Gastrocnemius medialis (tissue), 4 donors: ENCODE measurements at regions not wholly inside any gene's neighbourhood (a gene's known extent, or its start where the extent isn't known, plus 50 kb on each side); places are given as distances from the start of the nearest gene placed in this dataset.
"Not testable (repeated sequence)": the region's sequence is repeated elsewhere in the genome, so short reads cannot be mapped to it uniquely, and the experiment has no call there.

Source experiments
- ATAC-seq, 2 donors: fragments of 150-250 bp; one replicate each; pipeline ENCODE4 v1.9.1; 2016
- DNase-seq, 2 donors: peaks; one replicate each; pipeline ENCODE4 v3.0.0-alpha.2; 2019
- H3K27ac ChIP-seq, 4 donors: fragments of 200-600 bp; sonication (generic); 1 replicate in 1 of 4; 2 replicates in 3 of 4; pipeline ENCODE4 v1.5.1; 2016 to 2018; ENCODE audit warnings: mild to moderate bottlenecking in 2 of 4, moderate library complexity in 1 of 4
- H3K27me3 ChIP-seq, 3 donors: fragments of 200-600 bp; sonication (generic) in 2 of 3; 1 replicate in 1 of 3; 2 replicates in 2 of 3; pipeline versions ENCODE4 v1.5.1 to v1.6.0; 2016 to 2019; ENCODE audit warnings: mild to moderate bottlenecking in 1 of 3, moderate library complexity in 1 of 3
- H3K36me3 ChIP-seq, 2 donors: fragments of 200-600 bp; sonication (generic) in 1 of 2; one replicate each; pipeline ENCODE4 v1.5.1; 2017 to 2018
- H3K4me1 ChIP-seq, 2 donors: fragments of 200-600 bp; sonication (generic) in 1 of 2; one replicate each; pipeline ENCODE4 v1.5.1; 2016 to 2017; ENCODE audit warnings: mild to moderate bottlenecking in 2 of 2
- H3K4me3 ChIP-seq, 4 donors: fragments of 200-600 bp; sonication (generic) in 3 of 4; 1 replicate in 1 of 4; 2 replicates in 3 of 4; pipeline ENCODE4 v1.5.1; 2016 to 2019; ENCODE audit warnings: mild to moderate bottlenecking in 2 of 4
- H3K9me3 ChIP-seq, 3 donors: fragments of 200-600 bp; sonication (generic) in 2 of 3; 1 replicate in 1 of 3; 2 replicates in 2 of 3; pipeline ENCODE4 v1.5.1; 2016 to 2019
- CTCF ChIP-seq, 5 experiments: fragments of 450-650 bp in 3 of 5; fragments of 200-600 bp in 2 of 5; sonication (generic) in 2 of 5; IDR thresholded peaks in 4 of 5; conservative IDR thresholded peaks in 1 of 5; 1 replicate in 4 of 5; 2 replicates in 1 of 5; pipeline ENCODE4 v1.5.1; 2016 to 2019; ENCODE audit warnings: antibody characterized with exemption in 5 of 5, mild to moderate bottlenecking in 3 of 5, moderate library complexity in 3 of 5
- POLR2A ChIP-seq, 2 donors: fragments of 450-650 bp; IDR thresholded peaks; one replicate each; pipeline ENCODE4 v1.6.1; 2017; ENCODE audit warnings: antibody characterized with exemption in 2 of 2, mild to moderate bottlenecking in 2 of 2, moderate library complexity in 2 of 2
- in situ Hi-C, 4 donors: fragments of 200-750 bp; cut with MboI; loops; one replicate each; pipeline versions ENCODE4 v1.15.0 to v1.8.0; 2017; ENCODE audit warnings: low sequenced_read_pairs in 4 of 4
- intact Hi-C: fragments of 100-400 bp; cut with DNase I; formaldehyde crosslinking; loops from one replicate; pipeline ENCODE4 v1.15.1; 2023; ENCODE audit warnings: low total_unique reads

- intact Hi-C loops (no loop called here), in situ Hi-C loops (no loop called here)
- Histone ChIP-seq H3K4me3 (no peak overlapping the region), H3K27me3 (no peaks in the 10 kb centered on the region), H3K27ac (no peak overlapping the region), H3K9me3 (no peaks in the 10 kb centered on the region), H3K36me3 (no peaks in the 10 kb centered on the region), H3K4me1 (no peaks in the 10 kb centered on the region)
- no peak for DNase-seq
- no peak for ATAC-seq
- no peak for TF ChIP-seq POLR2A (IDR thresholded peaks at IDR 0.05)
- TF ChIP-seq CTCF (IDR thresholded peaks at IDR 0.05 in 4 of 5, conservative IDR thresholded peaks at IDR 0.05 in 1 of 5) = no peak
These were observed 1771.1 kb downstream of the OLFM4 start for GRCh38 chr13:54799621-54800226.

GRCh38 chr13:54802226-54802625 is 1773.6 kb downstream of the OLFM4 start:
- Histone ChIP-seq H3K36me3 (no peaks in the 10 kb centered on the region), H3K4me3 (no peak overlapping the region), H3K4me1 (no peaks in the 10 kb centered on the region), H3K9me3 (no peaks in the 10 kb centered on the region), H3K27ac (no peak overlapping the region), H3K27me3 (no peaks in the 10 kb centered on the region)
- TF ChIP-seq POLR2A (IDR thresholded peaks at IDR 0.05) (no peak), CTCF (IDR thresholded peaks at IDR 0.05 in 4 of 5, conservative IDR thresholded peaks at IDR 0.05 in 1 of 5) (no peak)
- DNase-seq (no peak), ATAC-seq (no peak)
- in situ Hi-C loops = no loop called here
- intact Hi-C loops = no loop called here

GRCh38 chr13:54805743-54806142 is 1777.1 kb downstream of the OLFM4 start:
- TF ChIP-seq CTCF (IDR thresholded peaks at IDR 0.05 in 4 of 5, conservative IDR thresholded peaks at IDR 0.05 in 1 of 5) (no peak), POLR2A (IDR thresholded peaks at IDR 0.05) (no peak)
- H3K36me3 ChIP-seq = no peaks in the 10 kb centered on the region
- DNase-seq (no peak), ATAC-seq (no peak)
- no peak overlapping the region for H3K4me3 ChIP-seq
- no peaks in the 10 kb centered on the region for H3K9me3 ChIP-seq
- in situ Hi-C loops = no loop called here
- intact Hi-C loops = no loop called here
- H3K27ac ChIP-seq = no peak overlapping the region
- H3K27me3 ChIP-seq = no peaks in the 10 kb centered on the region
- H3K4me1 ChIP-seq = no peaks in the 10 kb centered on the region

GRCh38 chr13:54821938-54822470 is 1793.4 kb downstream of the OLFM4 start:
- in situ Hi-C loops, intact Hi-C loops, DNase-seq, H3K4me3 ChIP-seq, H3K9me3 ChIP-seq, H3K27me3 ChIP-seq, H3K27ac ChIP-seq, ATAC-seq, H3K4me1 ChIP-seq, H3K36me3 ChIP-seq: not testable (repeated sequence)

GRCh38 chr13:54829391-54830068 is 1800.9 kb downstream of the OLFM4 start:
- H3K27me3 ChIP-seq, H3K36me3 ChIP-seq, ATAC-seq, DNase-seq, H3K27ac ChIP-seq, in situ Hi-C loops, H3K4me3 ChIP-seq, intact Hi-C loops, H3K9me3 ChIP-seq, H3K4me1 ChIP-seq: not testable (repeated sequence)
